K562 (cell line): ENCODE measurements at regions not wholly inside any gene's neighbourhood (a gene's known extent, or its start where the extent isn't known, plus 50 kb on each side); places are given as distances from the start of the nearest gene placed in this dataset.

Source experiments
- ATAC-seq: fragments of 200-7000 bp; cut with Tn5 transposase; 3 replicates; pipeline ENCODE4 v1.9.1; 2020; ENCODE audit warnings: moderate library complexity
- BruUV-seq: library from RNA; stranded (reverse); fragments of 400-500 nt; replicated peaks from 2 replicates; lab custom pipeline; 2021; lab: Mats Ljungman, UMichigan
- CTCF ChIA-PET: fragments of 300-600 bp; formaldehyde crosslinking; extraction: SDS; loops from one replicate; lab custom pipeline; 2021; ENCODE audit warnings: low intra/inter-chr PET ratio; lab: Yijun Ruan, JAX
- POLR2A ChIA-PET: fragments of 300-600, 350-650 bp; sonication (Branson Sonifier 250); formaldehyde crosslinking; extraction: SDS; loops from one replicate; lab custom pipeline; 2021; ENCODE audit warnings: antibody characterized with exemption, inconsistent platforms; lab: Yijun Ruan, JAX
- DNase-seq, 4 experiments: peaks; one replicate each; pipeline versions ENCODE4 v3.0.0 to v3.0.0-alpha.2; 2011 to 2018; ENCODE audit warnings: low spot score in 3 of 4, mixed read lengths in 3 of 4; ENCODE audit errors: extremely low read depth in 1 of 4
- FAIRE-seq: peaks from 2 replicates; lab custom pipeline; 2011; peaks lifted over from hg19 to GRCh38; lab: Jason Lieb, UNC
- H2AFZ ChIP-seq: 2 replicates; pipeline ENCODE4 v1.6.0; 2011; ENCODE audit warnings: low read depth, low read length, control low read depth, inconsistent platforms
- H3K27ac ChIP-seq: fragments of 200-600 bp; 3 replicates; pipeline ENCODE4 v1.8.0; 2011; ENCODE audit warnings: low read depth, mild to moderate bottlenecking, control low read depth, inconsistent platforms, low read length, moderate library complexity, mixed read lengths; ENCODE audit errors: extremely low read depth
- H3K27me3 ChIP-seq, 2 experiments: fragments of 300-600 bp in 1 of 2; 2 replicates in 1 of 2; 3 replicates in 1 of 2; pipeline versions ENCODE4 v1.6.0 to v1.8.0; 2011; ENCODE audit warnings: inconsistent platforms in 2 of 2, low read length in 2 of 2, mild to moderate bottlenecking in 1 of 2, mixed read lengths in 1 of 2, moderate library complexity in 1 of 2; ENCODE audit not compliant: control insufficient read depth in 2 of 2, insufficient read depth in 2 of 2
- H3K36me3 ChIP-seq: fragments of 300-600 bp; 3 replicates; pipeline ENCODE4 v1.8.0; 2011; ENCODE audit warnings: mild to moderate bottlenecking, low read length, inconsistent platforms; ENCODE audit not compliant: control insufficient read depth, insufficient read depth
- H3K4me1 ChIP-seq, 2 experiments: fragments of 200-600 bp in 1 of 2; replicated peaks in 1 of 2; 2 replicates in 1 of 2; 3 replicates in 1 of 2; pipeline versions ENCODE4 v1.5.1 to v1.8.0; 2011; ENCODE audit warnings: inconsistent platforms in 2 of 2, low read length in 2 of 2, mild to moderate bottlenecking in 1 of 2, mixed read lengths in 1 of 2, moderate library complexity in 1 of 2; ENCODE audit not compliant: control insufficient read depth in 2 of 2, insufficient read depth in 2 of 2
- H3K4me2 ChIP-seq: 2 replicates; pipeline ENCODE4 v1.6.1; 2011; ENCODE audit warnings: low read length, control low read depth, inconsistent platforms, mixed read lengths; ENCODE audit not compliant: insufficient read depth
- H3K4me3 ChIP-seq: fragments of 200-600 bp; sonication (generic), shearing (Covaris generic); 2 replicates; pipeline ENCODE4 v1.5.1; 2016; ENCODE audit warnings: control low read depth, inconsistent platforms
- H3K79me2 ChIP-seq: fragments of 200-600 bp; 3 replicates; pipeline ENCODE4 v1.8.0; 2011; ENCODE audit warnings: low read length, inconsistent platforms; ENCODE audit not compliant: control insufficient read depth, insufficient read depth
- H3K9ac ChIP-seq, 2 experiments: 2 replicates each; pipeline versions ENCODE4 v1.6.0 to v1.6.1; 2011; ENCODE audit warnings: low read depth in 2 of 2, low read length in 2 of 2, control low read depth in 1 of 2, inconsistent platforms in 1 of 2, mild to moderate bottlenecking in 1 of 2, mixed read lengths in 1 of 2; ENCODE audit not compliant: insufficient read depth in 1 of 2
- H3K9me1 ChIP-seq: one replicate; pipeline ENCODE4 v1.6.0; 2011; ENCODE audit warnings: inconsistent platforms, mild to moderate bottlenecking, low read length, moderate library complexity; ENCODE audit not compliant: control insufficient read depth, insufficient read depth
- H3K9me3 ChIP-seq: replicated peaks from 2 replicates; pipeline ENCODE4 v1.5.1; 2011; ENCODE audit warnings: low read depth, low read length, inconsistent platforms; ENCODE audit not compliant: control insufficient read depth, insufficient read depth
- H4K20me1 ChIP-seq: replicated peaks from 2 replicates; pipeline ENCODE4 v1.6.1; 2011; ENCODE audit warnings: low read length, inconsistent platforms, mixed read lengths; ENCODE audit not compliant: control insufficient read depth, insufficient read depth
- ARNT ChIP-seq, 2 experiments: fragments of 450-650 bp; IDR thresholded peaks; 2 replicates each; pipeline ENCODE4 v1.6.1; 2016; ENCODE audit warnings: mild to moderate bottlenecking in 1 of 2
- CHCHD3 ChIP-seq: fragments of 250-450 bp; sonication (Bioruptor Pico); IDR thresholded peaks from 2 replicates; pipeline ENCODE4 v2.1.2; 2022; ENCODE audit warnings: mild to moderate bottlenecking
- DIDO1 ChIP-seq: fragments of 450-650 bp; IDR thresholded peaks from 2 replicates; pipeline ENCODE4 v1.6.1; 2016; ENCODE audit warnings: low read depth, missing biosample characterization, missing genetic modification characterization
- EP400 ChIP-seq: fragments of 450-650 bp; IDR thresholded peaks from 2 replicates; pipeline ENCODE4 v1.6.1; 2017; ENCODE audit warnings: antibody characterized with exemption, mild to moderate bottlenecking, moderate library complexity
- FOXJ2 ChIP-seq: fragments of 200-800 bp; sonication (Bioruptor generic); IDR thresholded peaks from 2 replicates; pipeline ENCODE4 v1.6.1; 2016; ENCODE audit warnings: missing genetic modification characterization, missing compliant biosample characterization
- HNRNPL ChIP-seq: fragments of 200-400 bp; formaldehyde crosslinking; IDR thresholded peaks from 2 replicates; pipeline ENCODE4 v1.6.1; 2017; ENCODE audit warnings: low read depth, mild to moderate bottlenecking, low read length
- NR1H2 ChIP-seq: sonication (generic); formaldehyde crosslinking; IDR thresholded peaks from 2 replicates; pipeline ENCODE4 v1.4.0; 2020; ENCODE audit warnings: mild to moderate bottlenecking, missing genetic modification reagents
- PHB ChIP-seq: fragments of 250-450 bp; sonication (Bioruptor Pico); IDR thresholded peaks from 2 replicates; pipeline ENCODE4 v1.5.0; 2021
- PHF8 ChIP-seq: fragments of 200-600 bp; sonication (generic); IDR thresholded peaks from 2 replicates; pipeline ENCODE4 v1.6.1; 2012; ENCODE audit warnings: mixed run types, mild to moderate bottlenecking, inconsistent platforms, low read length, moderate library complexity, borderline replicate concordance
- SMAD3 ChIP-seq: fragments of 450-650 bp; formaldehyde crosslinking; conservative IDR thresholded peaks from 2 replicates; pipeline ENCODE4 v1.4.0; 2020; ENCODE audit warnings: mild to moderate bottlenecking
- ZNF134 ChIP-seq: fragments of 250-450 bp; sonication (Bioruptor Pico); conservative IDR thresholded peaks from 2 replicates; pipeline ENCODE4 v1.4.0; 2020
- ZNF436 ChIP-seq: fragments of 250-450, 450-650 bp; sonication (Bioruptor Pico); formaldehyde crosslinking; IDR thresholded peaks from 2 replicates; pipeline ENCODE4 v1.7.0; 2020; ENCODE audit warnings: mild to moderate bottlenecking
- WGBS: fragments of 100-300 bp; shearing (Covaris generic); methylation state at CpG from one replicate; pipeline ENCODE4 v1.1.6; 2016; ENCODE audit warnings: low coverage, mixed read lengths; ENCODE audit not compliant: insufficient coverage; ENCODE audit errors: missing lambda C conversion rate; 5-methylcytosine and 5-hydroxymethylcytosine counted together
- in situ Hi-C: fragments of 300-500 bp; cut with MboI; formaldehyde crosslinking; loops from 4 replicates; pipeline ENCODE4 v1.15.0; 2018; ENCODE audit warnings: inconsistent platforms, mixed read lengths
- intact Hi-C: fragments of 100-400 bp; cut with micrococcal nuclease; formaldehyde crosslinking; loops from 2 replicates; pipeline ENCODE4 v1.14.2; 2022
- TF ChIP-seq, protein P1 (sequence below): sonication (generic); formaldehyde crosslinking; IDR thresholded peaks from 2 replicates; pipeline ENCODE4 v1.8.0; 2022; ENCODE audit warnings: mild to moderate bottlenecking, missing genetic modification reagents
- TF ChIP-seq, protein P2 (sequence below): IDR thresholded peaks from 2 replicates; pipeline ENCODE4 v1.6.1; 2012; ENCODE audit warnings: low read depth, low read length, improper control_type of control experiment, borderline replicate concordance

DNA sequence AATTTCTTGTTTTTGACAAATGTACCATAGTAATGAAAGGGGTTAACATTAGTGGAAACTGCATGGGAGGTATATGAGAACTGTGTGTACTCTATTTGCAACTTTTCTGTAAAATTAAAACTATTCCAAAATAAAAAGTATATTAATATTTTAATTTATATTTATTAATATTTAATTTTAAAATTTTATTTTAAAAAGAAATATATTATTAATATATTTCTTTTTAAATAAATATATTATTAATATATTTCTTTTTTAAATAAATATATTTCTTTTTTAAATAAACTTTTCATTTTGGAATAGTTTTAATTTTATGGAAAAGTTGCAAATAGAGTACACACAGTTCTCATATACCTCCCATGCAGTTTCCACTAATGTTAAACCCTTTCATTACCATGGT is 101.1 kb upstream of the SLC7A1 start:
- FAIRE-seq (no peak), ATAC-seq (no peak), DNase-seq (no peak)
- intact Hi-C loops (no loop called here), in situ Hi-C loops (no loop called here)
- TF ChIP-seq SMAD3 (CRISPR knock-in tag): no peak
- no peak for TF ChIP-seq ZNF436 (CRISPR knock-in tag)
- Histone ChIP-seq H3K9ac (no peak overlapping the region), H2AFZ (no peak overlapping the region), H3K4me3 (no peak overlapping the region), H3K27ac (no peak overlapping the region), H3K9me1 (no peaks in the 10 kb centered on the region), H3K4me1 (no peaks in the 10 kb centered on the region), H3K79me2 (no peaks in the 10 kb centered on the region), H3K9me3 (no peaks in the 10 kb centered on the region), H3K36me3 (no peaks in the 10 kb centered on the region), H3K4me2 (no peak overlapping the region), H4K20me1 (no peaks in the 10 kb centered on the region), H3K27me3 (peaks cover 0 to 9% of the 10 kb centered on the region in 2 experiments; a peak in 2 of 5 replicates)
- ChIA-PET CTCF (no interaction called here), POLR2A (interaction anchor here (1.2 kb wide), 1 partner anchor 8 kb away, joined by 4 read pairs; no protein-coding TSS in a partner anchor)
- no TSS peak for BruUV-seq

DNA sequence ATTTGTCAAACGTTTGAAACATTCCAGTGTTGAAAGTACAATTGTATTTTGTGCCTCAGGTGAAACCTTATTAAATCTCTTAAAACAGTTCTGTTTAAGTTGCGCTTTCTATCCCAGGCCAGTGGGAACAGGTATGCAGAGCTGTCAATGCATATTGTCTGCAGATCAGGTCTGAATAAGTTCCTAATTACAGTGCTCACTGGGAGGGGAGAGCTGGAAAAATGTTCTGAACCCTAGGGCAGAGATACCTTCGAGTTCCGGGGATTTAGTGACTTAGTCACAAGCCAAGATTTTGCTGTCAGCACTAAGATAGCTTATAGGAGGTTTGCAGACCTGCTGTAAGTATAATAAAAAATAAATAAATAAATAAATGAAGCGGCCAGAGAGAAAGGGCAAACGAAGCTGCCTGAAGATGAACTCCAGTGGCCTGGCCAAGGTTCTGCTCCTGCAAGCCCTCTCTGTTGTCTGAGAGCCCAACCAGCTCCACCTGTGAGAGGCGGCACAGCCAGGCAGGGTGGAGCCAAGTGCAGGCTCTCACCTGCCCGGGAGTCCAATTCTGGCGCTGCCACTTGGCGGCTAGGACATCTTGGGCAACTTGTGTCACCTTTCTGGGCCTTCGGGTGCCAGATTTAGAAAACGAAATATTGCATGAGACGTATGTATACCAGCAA is 97.9 kb upstream of the SLC7A1 start:
- peaks cover 0 to 9% of the 10 kb centered on the region in 2 experiments; a peak in 2 of 5 replicates for H3K27me3 ChIP-seq
- in situ Hi-C loops (no loop called here), intact Hi-C loops (no loop called here)
- H3K9me1 ChIP-seq: no peaks in the 10 kb centered on the region
- no peaks in the 10 kb centered on the region for H3K36me3 ChIP-seq
- ChIA-PET CTCF (no interaction called here), POLR2A (no interaction called here)
- no peaks in the 10 kb centered on the region for H3K9me3 ChIP-seq
- FAIRE-seq: no peak
- BruUV-seq: no TSS peak
- H3K4me1 ChIP-seq: no peaks in the 10 kb centered on the region
- WGBS: 5% methylated on average over 13 of the region's 13 CpGs
- H3K9ac ChIP-seq: no peak overlapping the region
- DNase-seq: no peak
- no peaks in the 10 kb centered on the region for H3K79me2 ChIP-seq
- ATAC-seq: no peak
- no peak overlapping the region for H3K27ac ChIP-seq
- H4K20me1 ChIP-seq: no peaks in the 10 kb centered on the region
- no peak overlapping the region for H3K4me3 ChIP-seq
- H3K4me2 ChIP-seq: no peak overlapping the region
- H2AFZ ChIP-seq: no peak overlapping the region
- TF ChIP-seq, protein P1, sequence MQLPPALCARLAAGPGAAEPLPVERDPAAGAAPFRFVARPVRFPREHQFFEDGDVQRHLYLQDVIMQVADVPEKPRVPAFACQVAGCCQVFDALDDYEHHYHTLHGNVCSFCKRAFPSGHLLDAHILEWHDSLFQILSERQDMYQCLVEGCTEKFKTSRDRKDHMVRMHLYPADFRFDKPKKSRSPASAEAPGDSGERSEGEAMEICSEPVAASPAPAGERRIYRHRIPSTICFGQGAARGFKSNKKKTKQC: no peak
- no peak for TF ChIP-seq NR1H2
- no peak for TF ChIP-seq EP400
- no peak for TF ChIP-seq DIDO1 (tag)
- no peak for TF ChIP-seq FOXJ2 (tag)
- TF ChIP-seq PHB (CRISPR knock-in tag): no peak
- no peak for TF ChIP-seq ARNT (IDR thresholded peaks at IDR 0.05)
- no peak for TF ChIP-seq CHCHD3
- TF ChIP-seq HNRNPL: no peak
- no peak for TF ChIP-seq PHF8
- TF ChIP-seq ZNF134 (CRISPR knock-in tag): no peak
- TF ChIP-seq, protein P2, sequence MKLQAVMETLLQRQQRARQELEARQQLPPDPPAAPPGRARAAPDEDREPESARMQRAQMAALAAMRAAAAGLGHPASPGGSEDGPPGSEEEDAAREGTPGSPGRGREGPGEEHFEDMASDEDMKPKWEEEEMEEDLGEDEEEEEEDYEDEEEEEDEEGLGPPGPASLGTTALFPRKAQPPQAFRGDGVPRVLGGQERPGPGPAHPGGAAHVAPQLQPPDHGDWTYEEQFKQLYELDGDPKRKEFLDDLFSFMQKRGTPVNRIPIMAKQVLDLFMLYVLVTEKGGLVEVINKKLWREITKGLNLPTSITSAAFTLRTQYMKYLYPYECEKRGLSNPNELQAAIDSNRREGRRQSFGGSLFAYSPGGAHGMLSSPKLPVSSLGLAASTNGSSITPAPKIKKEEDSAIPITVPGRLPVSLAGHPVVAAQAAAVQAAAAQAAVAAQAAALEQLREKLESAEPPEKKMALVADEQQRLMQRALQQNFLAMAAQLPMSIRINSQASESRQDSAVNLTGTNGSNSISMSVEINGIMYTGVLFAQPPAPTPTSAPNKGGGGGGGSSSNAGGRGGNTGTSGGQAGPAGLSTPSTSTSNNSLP: no peak
